B cell (primary cell): ENCODE measurements at regions not wholly inside any gene's neighbourhood (a gene's known extent, or its start where the extent isn't known, plus 50 kb on each side); places are given as distances from the start of the nearest gene placed in this dataset.
"Not testable (repeated sequence)": the region's sequence is repeated elsewhere in the genome, so short reads cannot be mapped to it uniquely, and the experiment has no call there.

ENCODE experiments used
- EZH2 ChIP-seq: IDR thresholded peaks from 2 replicates; pipeline ENCODE4 v1.6.1; 2012; ENCODE audit warnings: borderline replicate concordance, low read depth, mild to moderate bottlenecking, moderate library complexity, low read length; ENCODE audit not compliant: insufficient read depth, poor library complexity, severe bottlenecking
- TF ChIP-seq, protein P1 (sequence below): fragments of 200-600 bp; IDR thresholded peaks from one replicate; pipeline ENCODE4 v1.8.0; 2022; ENCODE audit warnings: antibody characterized with exemption, mild to moderate bottlenecking

DNA sequence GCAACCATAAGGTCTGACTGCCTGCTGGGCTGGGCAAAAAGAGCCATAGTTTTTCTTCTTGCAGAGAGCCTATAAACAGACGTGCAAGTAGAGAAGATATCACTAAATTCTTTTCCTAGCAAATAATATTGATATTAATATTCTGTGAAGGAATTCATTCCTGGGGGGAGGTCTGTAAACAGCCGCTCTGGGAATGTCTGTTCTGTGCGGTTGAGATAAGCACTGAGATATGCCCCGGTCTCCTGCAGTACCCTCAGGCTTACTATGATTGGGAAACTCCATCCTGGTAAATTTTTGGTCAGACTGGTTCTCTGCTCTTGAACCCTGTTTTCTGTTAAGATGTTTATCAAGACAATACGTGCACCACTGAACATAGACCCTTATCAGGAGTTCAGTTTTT lies 167.1 kb upstream of the MEF2C start:
- TF ChIP-seq, protein P1, sequence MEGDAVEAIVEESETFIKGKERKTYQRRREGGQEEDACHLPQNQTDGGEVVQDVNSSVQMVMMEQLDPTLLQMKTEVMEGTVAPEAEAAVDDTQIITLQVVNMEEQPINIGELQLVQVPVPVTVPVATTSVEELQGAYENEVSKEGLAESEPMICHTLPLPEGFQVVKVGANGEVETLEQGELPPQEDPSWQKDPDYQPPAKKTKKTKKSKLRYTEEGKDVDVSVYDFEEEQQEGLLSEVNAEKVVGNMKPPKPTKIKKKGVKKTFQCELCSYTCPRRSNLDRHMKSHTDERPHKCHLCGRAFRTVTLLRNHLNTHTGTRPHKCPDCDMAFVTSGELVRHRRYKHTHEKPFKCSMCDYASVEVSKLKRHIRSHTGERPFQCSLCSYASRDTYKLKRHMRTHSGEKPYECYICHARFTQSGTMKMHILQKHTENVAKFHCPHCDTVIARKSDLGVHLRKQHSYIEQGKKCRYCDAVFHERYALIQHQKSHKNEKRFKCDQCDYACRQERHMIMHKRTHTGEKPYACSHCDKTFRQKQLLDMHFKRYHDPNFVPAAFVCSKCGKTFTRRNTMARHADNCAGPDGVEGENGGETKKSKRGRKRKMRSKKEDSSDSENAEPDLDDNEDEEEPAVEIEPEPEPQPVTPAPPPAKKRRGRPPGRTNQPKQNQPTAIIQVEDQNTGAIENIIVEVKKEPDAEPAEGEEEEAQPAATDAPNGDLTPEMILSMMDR = not testable (repeated sequence)
- not testable (repeated sequence) for TF ChIP-seq EZH2
